AG20443 (cell line): ENCODE measurements at regions not wholly inside any gene's neighbourhood (a gene's known extent, or its start where the extent isn't known, plus 50 kb on each side); places are given as distances from the start of the nearest gene placed in this dataset.
"Not testable (repeated sequence)": the region's sequence is repeated elsewhere in the genome, so short reads cannot be mapped to it uniquely, and the experiment has no call there.

ENCODE experiments used
- DNase-seq: peaks from one replicate; pipeline ENCODE4 v3.0.0; 2012; ENCODE audit warnings: low spot score, mixed read lengths

GRCh38 chr7:3138206-3138605 is 94.5 kb upstream of the CARD11 start:
- no peak for DNase-seq

DNA sequence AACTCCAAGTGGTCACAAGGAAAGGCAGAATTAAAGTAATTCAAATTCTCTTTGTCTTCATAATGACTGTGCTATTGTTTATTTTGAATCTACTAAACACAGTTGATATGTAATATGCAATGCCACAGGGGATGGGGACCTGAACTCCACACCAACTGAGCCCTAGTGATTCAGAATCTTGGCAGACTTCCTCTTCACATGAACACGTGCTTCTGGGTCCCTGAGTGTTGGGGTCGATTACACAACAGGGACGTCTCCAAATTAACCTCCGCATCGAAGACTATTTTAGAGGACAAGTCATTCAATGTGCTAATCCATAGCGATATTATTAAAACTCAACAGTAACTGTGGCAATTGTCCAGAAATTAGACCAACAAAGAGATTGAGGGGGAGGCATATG is 95.3 kb upstream of the CARD11 start:
- DNase-seq: no peak

DNA sequence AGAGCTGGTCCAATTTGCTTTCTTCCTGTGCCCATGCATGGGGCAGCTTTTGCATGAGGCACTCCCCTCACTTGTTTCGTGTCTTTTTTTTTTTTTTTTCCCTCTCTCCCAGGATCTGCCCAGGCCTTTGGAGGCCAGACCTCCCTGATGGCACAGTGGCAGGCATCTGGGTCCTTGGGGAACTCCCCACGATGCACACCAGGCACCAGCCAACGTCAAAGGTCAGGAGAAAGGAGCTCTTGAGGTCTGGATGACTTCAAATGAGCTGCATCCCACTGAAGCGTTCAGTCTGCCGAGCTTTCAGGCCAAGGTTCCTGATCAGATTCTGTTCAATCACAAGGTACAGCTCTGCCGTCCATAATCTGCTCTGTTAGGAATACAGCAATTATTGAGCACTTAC is 97.2 kb upstream of the CARD11 start:
- DNase-seq: no peak

DNA sequence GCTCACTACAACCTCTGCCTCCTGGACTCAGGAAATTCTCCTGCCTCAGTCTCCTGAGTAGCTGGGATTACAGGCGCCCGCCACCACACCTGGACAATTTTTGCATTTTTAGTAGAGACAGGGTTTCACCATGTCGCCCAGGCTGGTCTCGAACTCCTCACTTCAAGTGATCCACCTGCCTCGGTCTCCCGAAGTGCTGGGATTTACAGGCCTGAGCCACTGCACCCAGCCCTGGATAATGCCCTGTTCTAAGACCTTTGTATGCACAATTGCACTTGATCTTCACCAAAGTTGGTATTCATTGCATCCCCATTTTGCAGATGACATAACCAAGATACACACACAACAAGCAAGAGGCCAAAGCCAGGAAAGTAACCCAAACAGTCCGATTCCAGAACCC is 97.7 kb upstream of the CARD11 start:
- no peak for DNase-seq

GRCh38 chr7:3143869-3144775 is 100.5 kb upstream of the CARD11 start:
- no peak for DNase-seq

- not testable (repeated sequence) for DNase-seq
Measured at GRCh38 chr7:3144776-3145125, 101.1 kb upstream of the CARD11 start.

DNA sequence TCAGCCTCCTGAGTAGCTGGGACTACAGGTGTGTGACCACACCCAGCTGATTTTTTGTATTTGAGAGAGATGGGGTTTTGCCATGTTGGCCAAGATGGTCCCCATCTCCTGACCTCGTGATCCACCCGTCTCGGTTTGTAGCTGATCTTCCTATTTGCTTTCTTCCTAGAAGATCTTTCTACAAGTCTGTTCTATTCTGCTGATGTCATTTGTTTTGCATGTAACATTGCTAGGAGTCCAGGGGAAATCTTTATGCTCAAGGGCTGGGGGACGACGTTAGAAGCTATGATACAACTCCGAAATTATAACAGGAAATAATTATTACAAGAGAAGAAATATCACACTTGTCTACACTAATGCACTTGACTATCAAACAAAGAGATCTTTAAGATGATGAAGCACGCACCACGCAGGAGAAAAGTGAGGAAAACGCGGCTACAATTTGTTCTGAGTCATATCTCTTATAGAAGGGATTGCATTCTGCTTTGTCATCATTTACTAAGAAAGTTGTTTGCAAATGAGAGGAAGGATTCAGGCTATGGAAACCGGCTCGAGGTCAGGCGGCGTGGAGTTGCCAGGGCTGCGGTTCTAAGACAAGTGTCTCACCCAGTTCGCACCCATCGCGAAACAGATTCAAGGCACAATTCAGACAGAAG is 103.0 kb upstream of the CARD11 start:
- no peak for DNase-seq

DNA sequence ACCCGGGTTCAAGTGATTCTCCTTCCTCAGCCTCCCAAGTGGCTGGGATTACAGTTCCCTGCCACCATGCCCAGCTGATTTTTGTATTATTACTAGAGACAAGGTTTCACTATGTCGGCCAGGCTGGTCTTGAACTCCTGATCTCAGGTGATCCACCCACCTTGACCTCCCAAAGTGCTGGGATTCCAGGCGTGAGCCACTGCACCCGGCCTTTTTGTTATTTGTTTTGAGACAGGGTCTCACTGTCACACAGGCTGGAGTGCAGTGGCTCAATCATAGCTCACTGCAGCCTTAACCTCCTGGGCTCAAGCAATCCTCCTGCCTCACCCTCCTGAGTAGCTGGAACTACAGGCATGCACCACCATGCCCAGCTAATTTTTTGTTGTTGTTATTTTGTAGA is 104.8 kb upstream of the CARD11 start:
- not testable (repeated sequence) for DNase-seq

DNA sequence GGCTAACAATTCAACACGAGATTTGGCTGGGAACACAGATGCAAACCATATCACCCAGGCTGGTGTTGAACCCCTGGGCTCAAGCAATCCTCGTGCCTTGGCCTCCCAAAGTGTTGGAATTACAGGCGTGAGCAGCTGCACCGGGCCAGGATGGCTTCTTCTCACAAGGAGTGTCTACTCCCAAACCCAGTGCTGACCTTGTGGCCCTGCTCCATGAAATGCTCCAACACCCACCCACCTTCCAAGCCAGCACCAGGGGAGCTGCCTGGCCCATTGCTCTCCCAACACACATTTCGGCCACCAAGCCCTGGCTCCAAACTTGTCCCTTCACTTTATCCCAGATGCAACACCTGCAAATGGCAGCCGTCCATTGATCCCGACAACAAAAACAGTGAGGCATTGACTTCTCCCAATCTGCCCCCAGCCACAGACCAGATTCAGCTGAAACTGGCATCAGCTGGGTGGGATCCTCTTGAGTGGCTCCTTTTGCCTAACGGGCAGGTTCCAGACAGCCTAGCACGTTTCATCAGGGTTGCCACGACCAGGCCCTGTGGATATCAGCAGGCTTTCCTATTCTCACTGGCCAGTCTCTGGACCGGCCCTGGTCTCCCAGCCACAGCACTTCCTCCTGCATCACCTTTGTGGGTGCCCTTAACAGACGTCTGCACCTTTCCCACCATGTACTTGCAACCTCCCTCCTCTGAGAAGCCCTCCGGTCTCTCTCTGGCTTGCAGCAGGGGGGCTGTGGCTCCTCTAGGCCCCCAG is 105.7 kb upstream of the CARD11 start:
- no peak for DNase-seq

GRCh38 chr7:3150027-3150426 is 106.4 kb upstream of the CARD11 start:
- no peak for DNase-seq

DNA sequence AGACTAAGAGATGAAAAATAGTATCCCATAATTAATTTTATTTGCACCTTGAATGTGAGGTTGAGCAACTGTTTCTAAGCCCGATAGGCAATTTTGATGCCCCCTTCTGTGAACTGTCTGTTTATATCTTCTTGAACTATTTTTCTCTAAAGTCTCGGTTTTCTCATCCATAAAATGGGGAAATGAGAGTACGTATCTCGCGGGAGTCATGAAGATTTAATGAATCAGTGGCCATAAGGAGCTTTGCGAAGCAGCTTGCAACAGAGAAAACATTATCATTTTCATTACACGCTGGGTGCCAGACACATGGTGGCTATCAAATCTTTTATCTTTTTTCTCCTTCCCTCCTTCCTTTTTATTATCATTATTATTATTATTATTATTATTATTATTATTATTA is 108.1 kb upstream of the CARD11 start:
- no peak for DNase-seq

GRCh38 chr7:3152714-3153113 is 109.0 kb upstream of the CARD11 start:
- DNase-seq: no peak

GRCh38 chr7:3153118-3153517 is 109.5 kb upstream of the CARD11 start:
- no peak for DNase-seq

DNA sequence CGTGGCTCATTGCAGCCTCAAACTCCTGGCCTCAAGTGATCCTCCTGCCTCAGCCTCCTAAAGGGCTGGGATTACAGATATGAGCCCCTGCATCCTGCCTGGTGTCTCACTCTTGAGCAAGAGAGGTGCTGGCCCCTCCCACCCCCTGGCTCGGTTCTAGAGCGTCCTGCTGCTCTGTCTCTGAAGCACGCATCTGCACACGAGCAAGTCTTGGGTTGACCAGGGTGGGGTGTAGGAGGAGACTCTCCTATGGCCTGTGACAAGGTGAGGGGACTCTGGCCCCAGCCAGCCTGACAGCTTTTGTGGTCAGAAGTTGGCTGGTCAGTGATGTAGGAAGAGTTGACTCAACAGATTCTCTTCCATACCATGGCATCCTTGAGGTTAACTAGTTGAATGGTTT is 110.7 kb upstream of the CARD11 start:
- DNase-seq: no peak

- peak; percentile 53 for DNase-seq
Measured at GRCh38 chr7:3154881-3155494, 111.3 kb upstream of the CARD11 start.

GRCh38 chr7:3156508-3156907 is 112.8 kb upstream of the CARD11 start:
- DNase-seq: no peak

GRCh38 chr7:3157566-3158287 is 114.1 kb upstream of the CARD11 start:
- DNase-seq: no peak

DNA sequence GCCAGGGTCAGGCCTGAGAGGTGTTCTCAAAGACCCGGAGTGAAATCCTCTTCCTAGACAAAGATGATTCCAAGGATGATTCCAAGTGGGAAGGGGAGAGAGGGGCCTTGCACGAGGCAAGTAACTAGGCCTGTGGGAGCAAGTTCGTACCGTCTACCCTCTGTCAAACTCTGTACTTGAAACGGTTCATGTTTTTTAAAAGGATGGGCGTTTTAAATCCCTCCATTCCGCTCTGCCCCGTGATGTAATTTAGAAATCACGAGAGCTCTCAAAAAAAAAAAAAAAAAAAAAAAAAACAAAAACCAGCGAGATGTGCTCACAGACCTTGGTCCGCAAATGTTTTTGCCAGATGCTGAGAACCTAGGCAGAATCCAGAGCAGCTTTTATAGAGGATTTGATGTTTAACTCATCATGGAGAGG is 114.7 kb upstream of the CARD11 start:
- no peak for DNase-seq

- no peak for DNase-seq
Measured at GRCh38 chr7:3159039-3159438, 115.4 kb upstream of the CARD11 start.

DNA sequence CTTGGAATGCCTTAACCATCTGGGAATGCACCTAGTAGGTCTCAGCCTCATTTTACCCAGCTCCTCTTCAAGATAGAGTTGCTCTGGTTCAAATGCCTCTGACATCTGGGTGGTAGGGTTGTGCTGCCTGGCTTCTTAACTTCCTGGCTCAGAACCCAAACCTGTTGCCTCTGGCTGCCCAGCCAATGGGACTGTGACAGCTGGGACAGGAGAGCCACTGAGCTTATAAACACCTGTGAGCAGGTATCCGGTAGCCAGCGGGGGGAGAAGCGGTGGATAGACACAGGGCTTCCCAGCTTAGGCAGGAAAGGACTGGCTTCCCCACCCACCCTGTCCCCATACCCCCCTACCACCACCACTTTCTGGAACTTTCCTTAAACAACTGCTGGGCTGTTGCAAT is 115.8 kb upstream of the CARD11 start:
- DNase-seq: no peak

- DNase-seq: not testable (repeated sequence)
Measured at GRCh38 chr7:3159926-3160325, 116.3 kb upstream of the CARD11 start.

- DNase-seq: no peak
Measured at GRCh38 chr7:3162289-3162688, 118.6 kb upstream of the CARD11 start.
